ENCODE measurements at regions not wholly inside any gene's neighbourhood (a gene's known extent, or its start where the extent isn't known, plus 50 kb on each side); places are given as distances from the start of the nearest gene placed in this dataset.
A peak's percentile ranks its signal among the peaks of the same experiment; 100 is the strongest.
"Not testable (repeated sequence)": the region's sequence is repeated elsewhere in the genome, so short reads cannot be mapped to it uniquely, and the experiment has no call there.

DNA sequence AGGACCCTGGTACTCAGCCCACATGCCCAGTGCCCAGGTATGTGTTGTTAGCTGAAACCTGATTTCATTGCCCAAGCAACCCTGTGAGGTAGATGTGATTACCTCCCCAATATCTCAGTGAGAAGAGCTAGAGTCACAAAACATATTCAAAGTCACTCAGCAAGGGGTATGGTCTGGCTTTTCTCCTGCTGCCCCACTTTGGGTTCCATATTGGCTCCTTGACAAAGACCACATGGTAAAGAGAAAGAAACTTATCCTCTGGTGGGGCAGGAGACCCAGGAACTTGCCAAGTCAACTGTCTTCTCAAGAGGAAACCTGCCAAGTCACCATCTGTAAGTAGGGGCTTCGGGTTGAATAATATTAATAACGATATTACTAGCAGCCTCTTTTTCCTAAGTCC is 148.3 kb upstream of the LMCD1 start:
- DNase-seq (ENCODE audit: low spot score): no peak

DNA sequence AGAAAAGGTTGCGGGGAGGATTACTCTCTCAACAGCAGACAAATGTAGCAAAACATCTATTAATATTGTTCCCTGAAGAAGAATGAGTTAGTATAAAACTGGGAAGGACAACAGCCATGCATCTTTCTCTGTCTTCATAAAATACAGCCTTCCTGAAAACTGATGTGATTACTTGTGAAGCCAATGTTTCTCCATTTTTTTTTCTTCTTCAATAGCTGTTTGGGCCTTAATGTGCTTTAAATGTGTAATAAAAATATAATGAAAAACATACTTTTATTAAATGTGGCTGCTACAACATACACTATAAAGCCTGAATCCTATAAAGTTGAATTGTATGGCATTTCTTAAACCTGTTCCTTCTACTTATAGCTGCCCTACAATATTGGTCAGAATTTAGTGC is 146.3 kb upstream of the LMCD1 start:
- no peak for DNase-seq (ENCODE audit: low spot score)

DNA sequence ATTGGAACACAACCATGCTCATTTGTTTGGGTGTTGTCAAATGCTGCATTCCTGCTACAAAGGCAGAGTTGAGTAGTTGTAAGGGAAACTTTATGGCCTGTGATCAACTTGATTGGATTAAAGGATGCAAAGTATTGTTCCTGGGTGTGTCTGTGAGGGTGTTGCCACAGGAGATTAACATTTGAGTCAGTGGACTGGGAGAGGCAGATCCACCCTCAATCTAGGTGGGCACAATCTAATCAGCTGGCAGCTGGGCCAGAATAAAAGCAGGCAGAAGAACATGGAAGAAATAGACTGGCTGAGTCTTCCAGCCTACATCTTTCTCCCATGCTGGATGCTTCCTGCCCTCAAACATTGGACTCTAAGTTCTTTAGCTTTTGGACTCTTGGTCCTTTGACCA is 145.6 kb upstream of the LMCD1 start:
- DNase-seq (ENCODE audit: low spot score): not testable (repeated sequence)

DNA sequence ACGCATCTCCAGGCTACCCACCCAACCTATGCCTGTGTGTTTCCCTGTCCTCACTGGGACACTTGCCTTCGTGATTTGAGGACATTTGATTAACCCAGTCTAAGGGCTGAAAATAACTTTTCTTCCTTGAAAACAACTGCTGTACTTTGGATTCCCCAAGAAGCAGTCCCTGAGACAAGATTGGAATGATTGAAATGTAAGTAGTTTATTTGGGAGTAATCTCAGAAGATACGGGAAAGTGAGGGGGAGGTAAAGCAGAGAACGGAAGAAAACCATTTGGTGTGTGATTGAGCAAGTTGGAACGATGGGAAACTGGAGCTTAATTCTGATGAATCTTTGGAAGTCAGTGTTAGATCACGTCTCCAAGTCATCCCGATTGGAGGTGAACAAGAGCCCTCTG is 143.8 kb upstream of the LMCD1 start:
- peak; percentile 24 for DNase-seq (ENCODE audit: low spot score)

DNA sequence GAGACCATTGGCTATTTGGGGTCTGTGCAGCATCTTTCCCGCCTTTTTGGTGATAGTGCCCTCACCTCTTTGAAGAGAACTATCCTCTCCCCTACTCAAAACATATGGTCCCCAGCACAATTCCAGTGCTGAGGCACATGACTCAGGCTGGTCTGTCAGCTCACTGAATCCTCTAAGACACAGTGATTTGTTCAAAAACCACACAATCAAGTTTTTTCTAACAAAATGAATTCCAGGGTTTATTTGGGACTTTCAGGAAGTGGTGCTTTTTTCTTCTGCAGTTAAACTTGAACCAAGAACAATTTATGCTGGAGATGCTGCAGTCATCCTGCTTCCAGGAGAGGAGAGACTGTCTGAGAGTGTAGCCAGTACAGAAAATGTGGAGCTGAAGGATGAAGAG is 142.5 kb upstream of the LMCD1 start:
- peak; percentile 44 for DNase-seq (ENCODE audit: low spot score)

DNA sequence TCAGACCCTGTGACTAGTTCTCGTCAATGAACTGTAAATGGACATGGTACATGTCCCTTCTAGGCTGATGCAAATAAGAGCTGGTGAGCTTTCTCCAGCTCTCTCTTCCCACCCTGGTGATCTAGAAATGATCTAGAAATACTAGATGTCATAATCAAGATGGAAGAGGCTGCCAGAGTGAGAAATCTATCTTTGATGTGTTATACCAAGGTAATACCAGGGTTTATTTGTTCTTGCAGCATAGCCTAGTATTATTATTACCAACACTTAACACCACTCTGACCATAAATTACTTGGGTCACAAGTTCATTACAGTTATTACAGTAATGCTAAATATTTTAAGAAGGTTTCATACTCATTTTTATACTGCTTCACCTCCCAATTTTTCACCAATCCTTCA is 138.4 kb upstream of the LMCD1 start:
- DNase-seq (ENCODE audit: low spot score): no peak

DNA sequence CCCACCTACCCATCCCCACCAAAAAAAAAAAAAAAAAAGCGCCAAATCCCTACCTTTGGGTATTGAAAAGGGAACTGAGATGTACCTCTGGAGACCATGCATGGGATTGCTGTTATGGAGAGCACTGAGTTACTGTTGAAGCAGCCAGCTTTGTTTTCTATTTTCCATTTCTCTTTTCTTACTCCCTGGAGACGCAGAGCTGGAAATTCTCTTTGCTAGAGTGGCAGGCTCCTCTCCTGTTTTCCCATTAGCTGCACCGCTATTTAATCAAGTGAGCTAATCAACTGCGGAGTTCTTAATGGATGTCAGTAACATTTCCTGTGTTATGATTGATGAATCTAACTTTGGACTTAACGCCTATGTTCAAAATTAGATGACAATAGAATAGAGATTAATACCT is 136.1 kb upstream of the LMCD1 start:
- DNase-seq (ENCODE audit: low spot score): no peak

DNA sequence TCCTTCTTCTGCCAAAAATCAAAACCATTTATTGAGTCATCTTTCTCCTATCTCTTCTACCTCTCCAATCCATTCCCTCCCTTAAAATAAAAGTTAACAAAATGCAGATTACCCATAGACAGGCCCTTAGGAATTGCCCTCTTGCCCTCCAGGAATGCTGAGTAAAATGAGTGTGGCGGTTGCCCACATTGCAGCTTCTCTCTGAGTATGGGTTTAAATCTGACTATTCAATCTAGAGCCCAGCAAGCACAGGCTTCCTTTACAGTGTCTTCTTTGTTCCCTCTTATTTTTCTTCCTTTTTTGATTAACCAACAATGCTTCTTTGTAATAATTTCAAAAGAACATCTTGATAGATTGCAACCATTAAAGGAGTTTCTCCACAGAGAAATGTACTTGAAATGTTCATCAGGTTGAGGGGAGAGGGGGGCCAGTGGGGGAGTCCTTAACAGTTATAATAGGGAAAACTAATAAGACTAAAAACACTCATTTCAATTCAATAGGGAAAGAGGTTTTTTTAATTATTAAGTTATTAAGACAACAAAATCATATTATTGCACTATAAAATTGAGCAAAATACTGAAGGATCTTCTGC is 135.3 kb upstream of the LMCD1 start:
- DNase-seq (ENCODE audit: low spot score): peak; percentile 17

DNA sequence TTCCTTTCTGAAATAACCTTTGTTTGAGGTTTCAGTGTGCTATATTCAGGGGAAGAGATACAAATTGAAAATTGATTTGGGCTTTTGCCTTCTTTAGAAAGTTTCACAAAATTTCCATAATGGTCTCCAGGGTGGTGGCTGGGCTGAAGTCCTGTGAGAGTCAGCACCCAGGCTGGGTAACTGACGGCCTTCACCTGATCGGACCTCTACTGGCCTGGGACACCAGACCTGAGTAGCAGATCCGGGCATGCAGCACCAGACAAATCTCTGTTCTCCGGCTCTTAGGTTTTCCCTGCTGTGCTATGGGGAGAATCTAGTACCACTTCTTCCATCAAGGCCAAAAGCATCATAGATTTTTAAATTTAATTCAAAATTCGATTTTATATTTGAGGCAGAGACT is 133.0 kb upstream of the LMCD1 start:
- no peak for DNase-seq (ENCODE audit: low spot score)

DNA sequence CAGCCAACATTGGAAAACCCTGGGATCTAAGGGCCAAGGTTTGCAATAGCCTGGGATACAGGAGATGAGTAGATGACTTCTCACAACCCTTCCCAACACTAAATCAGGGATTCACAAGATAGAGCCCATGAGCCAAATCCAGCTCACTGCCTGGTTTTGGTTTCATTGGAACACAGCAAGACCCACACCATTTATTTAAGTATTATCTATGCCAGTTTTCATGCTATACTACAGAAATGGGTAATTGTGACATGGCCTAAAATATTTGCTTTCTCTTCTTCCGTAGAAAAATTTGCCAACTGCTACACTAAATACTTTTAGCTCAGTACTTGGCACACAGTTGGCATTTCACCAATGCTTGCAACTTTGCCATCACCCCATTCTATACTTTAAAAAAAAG is 132.0 kb upstream of the LMCD1 start:
- no peak for DNase-seq (ENCODE audit: low spot score)

DNA sequence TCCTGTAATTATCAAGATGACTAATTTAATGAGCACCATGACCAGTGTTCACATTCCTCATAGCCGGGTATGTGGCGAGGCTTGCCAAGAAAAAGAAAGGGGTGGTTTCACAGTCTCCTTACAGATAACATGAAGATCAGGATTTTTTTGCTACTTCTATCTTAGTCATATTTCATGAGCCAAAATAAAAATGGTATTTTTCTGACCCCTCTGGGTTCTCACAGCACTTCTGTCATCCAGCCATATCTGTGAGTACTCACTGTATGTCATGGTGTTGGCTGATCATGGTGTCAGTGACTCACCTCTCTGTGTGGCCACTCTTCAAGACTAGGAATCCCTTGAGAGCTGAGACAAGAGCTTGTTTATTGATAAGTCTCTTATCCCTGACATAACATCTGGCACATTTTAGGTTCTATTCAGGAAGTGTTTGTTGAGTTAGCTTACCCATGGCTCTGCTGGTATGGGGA is 130.5 kb upstream of the LMCD1 start:
- DNase-seq (ENCODE audit: low spot score): peak; percentile 80

DNA sequence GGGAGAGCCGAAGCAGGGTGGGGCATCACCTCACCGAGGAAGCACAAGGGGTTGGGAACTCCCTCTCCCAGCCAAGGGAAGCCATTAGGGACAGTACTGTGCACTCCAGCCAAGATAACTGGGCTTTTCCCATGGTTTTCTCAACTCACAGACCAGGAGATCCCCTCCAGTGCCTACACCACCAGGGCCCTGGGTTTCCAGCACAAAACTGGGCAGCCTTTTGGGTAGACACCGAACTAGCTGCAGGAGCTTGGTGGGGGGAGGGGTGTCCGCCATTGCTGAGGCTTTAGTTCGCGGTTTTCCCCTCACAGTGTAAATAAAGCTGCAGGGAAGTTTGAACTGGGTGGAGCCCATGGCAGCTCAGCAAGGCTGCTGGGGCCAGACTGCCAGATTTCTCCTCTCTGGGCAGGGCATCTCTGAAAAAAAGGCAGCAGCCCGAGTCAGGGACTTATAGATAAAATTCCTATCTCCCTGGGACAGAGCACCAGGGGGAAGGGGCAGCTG is 129.6 kb upstream of the LMCD1 start:
- no peak for DNase-seq (ENCODE audit: low spot score)

DNA sequence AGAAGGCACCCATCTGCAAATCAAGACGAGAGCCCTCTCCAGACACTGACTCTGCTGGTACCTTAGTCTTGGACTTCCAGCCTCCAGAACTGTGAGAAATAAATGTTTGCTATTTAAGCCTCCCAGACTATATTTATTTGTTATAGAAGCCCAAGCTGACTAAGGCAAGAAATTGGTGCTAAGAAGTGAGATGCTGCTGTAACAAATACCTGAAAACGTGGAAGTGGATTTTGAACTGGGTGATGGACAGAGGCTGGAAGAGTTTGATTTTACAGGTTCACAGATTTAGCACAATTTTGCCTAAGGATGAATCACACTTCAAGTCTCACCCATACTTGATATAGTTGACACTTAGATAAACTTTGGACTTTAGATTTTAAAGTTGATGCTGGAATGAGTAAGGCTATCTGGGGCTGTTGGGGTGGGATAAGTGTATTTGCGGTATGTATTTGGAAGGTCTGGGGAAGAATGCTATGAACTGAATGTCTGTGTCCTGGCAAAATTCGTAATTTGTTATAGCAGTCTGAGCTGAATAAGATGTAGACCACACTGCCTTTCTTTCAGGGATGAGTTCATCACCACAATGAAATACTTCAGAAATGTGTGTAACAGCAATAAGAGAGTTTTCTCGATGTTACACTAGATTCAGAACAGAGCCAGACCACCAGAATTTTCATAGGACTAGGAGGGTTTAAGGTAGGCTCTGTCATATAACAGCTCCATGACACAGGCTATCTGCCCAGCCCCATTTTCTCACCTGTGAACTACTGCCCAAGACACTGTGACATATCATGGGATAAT is 120.5 kb upstream of the LMCD1 start:
- no peak for DNase-seq (ENCODE audit: low spot score)

DNA sequence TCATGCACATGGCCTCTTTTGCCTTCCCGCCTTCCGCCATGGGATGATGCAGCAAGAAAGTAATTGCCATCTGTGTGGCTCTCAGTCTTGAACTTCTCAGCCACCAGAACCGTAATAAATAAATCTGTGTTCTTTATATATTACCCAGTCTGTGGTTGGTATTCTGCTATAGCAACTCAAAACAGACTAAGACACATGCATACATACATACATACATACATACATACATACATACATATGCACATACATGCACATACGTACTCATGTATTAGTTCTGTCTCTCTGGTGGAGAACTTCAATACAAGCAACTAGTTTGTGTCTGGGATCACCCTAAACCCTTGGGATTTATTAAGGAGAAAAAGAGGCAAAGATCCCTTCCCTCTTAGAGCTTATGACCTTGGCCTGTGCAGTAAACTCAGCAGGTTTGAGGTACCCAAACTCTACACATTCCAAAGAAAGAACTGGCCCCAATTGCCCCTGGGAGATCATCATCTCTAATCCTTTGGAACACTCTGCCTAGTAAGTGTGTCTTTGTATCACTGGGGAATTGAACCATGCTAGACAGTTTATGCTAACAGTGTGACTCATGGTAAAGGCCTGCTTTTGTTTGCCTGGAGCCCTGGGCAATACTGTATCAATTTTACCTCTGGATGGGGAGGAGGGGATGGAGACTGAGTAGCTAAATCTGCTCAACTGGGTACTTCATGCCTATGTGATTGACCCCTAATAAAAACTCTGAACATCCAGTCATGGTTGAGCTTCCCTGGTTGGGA is 115.6 kb upstream of the LMCD1 start:
- DNase-seq (ENCODE audit: low spot score): no peak

DNA sequence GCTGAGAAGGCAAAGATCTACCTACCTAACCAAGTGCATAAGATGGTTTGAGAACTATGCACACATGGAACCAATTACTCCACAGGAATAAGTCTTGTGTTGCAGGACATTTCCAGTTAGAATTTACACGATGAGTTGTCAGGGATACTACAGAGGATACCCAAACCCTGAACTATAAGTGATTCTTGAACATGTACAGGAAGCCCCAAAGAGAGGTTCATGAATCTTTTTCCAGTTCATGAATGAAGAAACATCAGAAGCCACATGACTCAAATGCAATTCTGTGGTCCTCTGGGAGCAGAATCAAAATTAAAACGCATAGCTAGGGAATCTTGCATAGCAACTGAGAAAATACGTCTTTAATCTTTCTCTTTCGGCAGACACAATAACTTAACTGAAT is 114.1 kb upstream of the LMCD1 start:
- no peak for DNase-seq (ENCODE audit: low spot score)

DNA sequence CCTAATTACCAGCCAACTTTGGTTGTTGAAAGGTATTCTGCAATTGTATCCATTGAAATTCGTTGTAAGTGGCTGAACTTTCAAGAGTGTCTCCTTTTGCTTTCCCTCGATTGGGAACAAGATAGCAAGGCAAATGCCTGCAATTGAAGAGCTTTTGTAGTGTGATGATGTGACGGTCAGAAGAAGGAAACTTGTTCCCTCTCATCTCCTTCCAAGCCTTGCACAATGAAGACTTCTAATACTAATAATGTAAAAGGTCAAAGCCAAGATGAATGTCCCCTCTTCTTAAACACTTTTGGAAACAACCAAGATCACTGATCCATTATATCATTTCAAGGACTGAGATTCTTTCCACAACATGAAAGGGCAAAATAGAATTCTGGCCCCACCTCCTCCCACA is 101.9 kb upstream of the LMCD1 start:
- DNase-seq (ENCODE audit: low spot score): no peak

DNA sequence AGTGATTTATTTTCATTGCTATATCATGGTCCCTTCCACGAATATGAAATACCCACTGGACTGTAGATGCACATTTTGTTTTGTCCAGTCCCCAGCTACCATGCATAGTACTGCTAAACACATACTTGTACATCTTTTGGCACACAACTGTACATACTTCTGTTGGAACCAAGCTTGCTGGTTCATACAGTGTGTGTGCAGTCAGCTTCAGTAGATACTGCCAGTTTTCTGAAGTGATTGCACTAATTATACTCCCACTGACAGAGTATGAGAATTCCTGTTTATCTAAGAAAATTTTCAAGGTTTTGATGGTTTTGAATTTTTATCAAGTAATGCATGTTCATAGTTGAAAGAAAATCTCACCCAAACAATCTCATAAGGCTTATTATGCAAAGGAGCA is 100.7 kb upstream of the LMCD1 start:
- DNase-seq (ENCODE audit: low spot score): no peak

DNA sequence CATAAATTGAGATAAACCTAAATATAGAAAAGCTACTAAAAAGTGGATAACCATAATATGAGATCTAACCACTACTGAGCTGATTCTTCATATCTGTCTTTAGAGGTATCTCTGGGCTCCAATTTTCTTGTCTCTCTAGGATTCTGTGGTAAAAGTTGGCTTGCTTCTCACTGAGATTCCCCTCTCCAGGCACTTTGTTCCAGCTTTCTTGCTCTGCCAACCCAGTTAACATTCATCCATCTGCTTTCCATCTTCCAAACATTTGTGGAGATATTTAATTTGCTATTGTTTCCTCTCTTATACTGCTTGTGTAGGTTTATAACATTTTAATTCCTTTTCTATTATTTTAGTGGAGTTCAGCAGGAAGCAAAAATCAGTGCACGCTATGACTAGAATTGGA is 97.6 kb upstream of the LMCD1 start:
- no peak for DNase-seq (ENCODE audit: low spot score)

DNA sequence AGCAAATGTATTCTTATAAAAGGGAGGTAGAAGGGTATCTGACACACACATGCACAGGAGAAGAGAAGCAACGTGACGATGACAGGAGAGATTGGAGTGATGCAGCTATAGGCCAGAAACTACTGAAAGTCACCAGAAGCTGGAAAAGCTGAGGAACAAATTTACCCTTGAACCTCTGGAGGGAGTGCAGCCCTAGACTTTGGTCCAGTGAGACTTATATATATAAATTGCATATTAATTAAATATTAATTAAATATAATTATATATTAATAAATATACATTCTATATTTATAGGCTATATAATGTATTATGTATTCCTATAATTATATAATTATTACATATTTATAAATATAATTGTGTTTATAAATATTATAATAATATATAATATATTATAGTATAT is 96.5 kb upstream of the LMCD1 start:
- no peak for DNase-seq (ENCODE audit: low spot score)

DNA sequence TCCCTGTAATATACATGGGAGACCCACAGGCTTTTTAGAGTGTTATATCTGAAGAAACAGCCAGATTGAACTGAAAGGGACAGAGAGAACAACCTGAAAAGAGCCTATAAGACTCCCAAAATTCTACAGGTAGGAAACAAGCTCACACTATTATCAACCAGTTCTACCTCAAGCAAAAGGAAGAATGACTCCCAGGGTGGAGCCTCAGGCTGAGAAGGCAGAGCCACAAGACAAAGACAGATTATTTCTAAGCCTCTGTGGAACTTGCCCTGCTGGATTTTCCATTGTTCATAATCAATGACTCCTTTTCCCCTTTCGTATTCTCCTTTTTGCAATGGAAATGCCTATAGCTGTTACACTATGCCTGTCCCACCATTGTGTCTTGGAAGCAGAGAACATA is 95.1 kb upstream of the LMCD1 start:
- DNase-seq (ENCODE audit: low spot score): no peak

DNA sequence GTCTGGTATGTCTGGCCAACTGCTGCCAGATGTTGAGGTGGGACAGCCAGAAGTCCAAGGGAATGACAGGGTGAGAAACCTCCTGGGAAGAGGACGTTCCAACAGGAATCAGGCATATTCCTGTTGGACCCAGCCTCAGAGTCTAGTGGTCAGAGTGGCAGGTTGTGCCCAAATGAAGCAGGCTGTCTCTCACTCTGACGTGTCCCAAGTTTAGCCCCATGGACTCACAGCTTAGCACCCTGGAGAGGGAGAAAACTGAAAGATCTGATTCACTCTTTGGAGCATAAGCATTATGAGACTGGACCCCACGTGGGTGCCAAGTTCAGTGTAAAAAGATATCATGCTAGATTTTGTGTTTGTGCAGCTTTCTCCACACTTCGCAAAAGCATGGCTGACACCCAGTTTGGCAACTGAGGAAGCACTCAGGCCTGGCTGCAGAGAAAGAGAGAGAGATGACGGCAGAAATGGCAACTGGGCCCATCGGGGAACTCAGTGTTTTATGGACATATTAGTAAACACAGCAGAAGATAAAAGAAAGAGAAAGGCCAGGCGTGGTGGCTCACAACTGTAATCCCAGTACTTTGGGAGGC is 88.2 kb upstream of the LMCD1 start:
- no peak for DNase-seq (ENCODE audit: low spot score)

DNA sequence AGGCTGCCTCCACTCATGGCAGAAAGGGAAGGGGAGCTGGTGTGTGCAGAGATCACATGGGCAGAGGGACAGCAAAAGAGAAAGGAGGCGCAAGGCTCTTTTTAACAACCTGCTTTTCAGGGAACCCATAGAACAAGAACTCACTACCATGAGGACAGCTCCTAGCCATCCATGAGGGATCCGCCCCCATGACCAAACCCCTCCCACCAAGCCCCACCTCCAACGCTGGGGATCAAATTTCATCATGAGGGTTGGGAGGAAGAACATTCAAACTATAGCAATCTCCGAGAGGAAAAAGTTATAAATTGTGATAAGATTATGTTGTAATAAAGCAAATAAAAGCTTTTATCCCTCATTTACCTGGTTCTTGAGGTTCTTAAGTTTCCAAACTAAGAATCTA is 84.7 kb upstream of the LMCD1 start:
- no peak for DNase-seq (ENCODE audit: low spot score)
